ENCODE measurements at regions not wholly inside any gene's neighbourhood (a gene's known extent, or its start where the extent isn't known, plus 50 kb on each side); places are given as distances from the start of the nearest gene placed in this dataset.

DNA sequence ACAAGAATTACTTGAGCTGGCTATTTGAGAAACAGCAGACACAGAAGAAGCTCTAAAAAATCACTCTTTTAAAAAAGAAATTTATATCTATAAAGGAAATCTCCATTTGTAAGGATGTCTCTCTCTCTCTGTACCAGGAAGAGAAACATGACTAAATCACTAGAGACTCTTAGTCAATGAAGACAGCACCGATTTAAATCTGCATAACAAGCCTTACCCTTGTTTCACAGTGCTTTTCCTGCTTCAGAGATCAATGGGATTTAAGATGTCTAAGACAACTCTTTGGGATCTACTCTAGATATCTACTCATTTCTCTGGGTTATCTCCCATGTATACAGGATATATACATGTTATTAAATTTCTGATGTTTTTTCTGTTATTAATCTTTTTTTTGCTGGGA, 359.2 kb upstream of the RND3 start:
- DNase-seq (ENCODE audit: low spot score): no peak
- H3K4me1 ChIP-seq (ENCODE audit: control insufficient read depth in 4 of 4, insufficient read depth in 4 of 4, low read length in 3 of 4): no peaks in the 10 kb centered on the region
- H3K27ac ChIP-seq (ENCODE audit: low read depth in 1 of 2, low read length in 2 of 2): no peak overlapping the region
- H3K36me3 ChIP-seq (ENCODE audit: control insufficient read depth in 4 of 4, insufficient read depth in 3 of 4, low read depth in 1 of 4, low read length in 3 of 4): no peaks in the 10 kb centered on the region
- whole genome bisulfite sequencing: 75% methylated on average over 1 of the region's 1 CpG
- no peak overlapping the region for H3K9ac ChIP-seq (ENCODE audit: low read depth in 1 of 2, low read length in 2 of 2)
- H3K27me3 ChIP-seq (ENCODE audit: control insufficient read depth in 4 of 4, insufficient read depth in 4 of 4, low read length in 3 of 4): no peaks in the 10 kb centered on the region
- H3K9me3 ChIP-seq (ENCODE audit: control insufficient read depth in 4 of 4, low read length in 3 of 4): no peaks in the 10 kb centered on the region
- H3K4me3 ChIP-seq (ENCODE audit: low read depth in 1 of 3, low read length in 3 of 3): no peak overlapping the region
- TF ChIP-seq, protein P1, sequence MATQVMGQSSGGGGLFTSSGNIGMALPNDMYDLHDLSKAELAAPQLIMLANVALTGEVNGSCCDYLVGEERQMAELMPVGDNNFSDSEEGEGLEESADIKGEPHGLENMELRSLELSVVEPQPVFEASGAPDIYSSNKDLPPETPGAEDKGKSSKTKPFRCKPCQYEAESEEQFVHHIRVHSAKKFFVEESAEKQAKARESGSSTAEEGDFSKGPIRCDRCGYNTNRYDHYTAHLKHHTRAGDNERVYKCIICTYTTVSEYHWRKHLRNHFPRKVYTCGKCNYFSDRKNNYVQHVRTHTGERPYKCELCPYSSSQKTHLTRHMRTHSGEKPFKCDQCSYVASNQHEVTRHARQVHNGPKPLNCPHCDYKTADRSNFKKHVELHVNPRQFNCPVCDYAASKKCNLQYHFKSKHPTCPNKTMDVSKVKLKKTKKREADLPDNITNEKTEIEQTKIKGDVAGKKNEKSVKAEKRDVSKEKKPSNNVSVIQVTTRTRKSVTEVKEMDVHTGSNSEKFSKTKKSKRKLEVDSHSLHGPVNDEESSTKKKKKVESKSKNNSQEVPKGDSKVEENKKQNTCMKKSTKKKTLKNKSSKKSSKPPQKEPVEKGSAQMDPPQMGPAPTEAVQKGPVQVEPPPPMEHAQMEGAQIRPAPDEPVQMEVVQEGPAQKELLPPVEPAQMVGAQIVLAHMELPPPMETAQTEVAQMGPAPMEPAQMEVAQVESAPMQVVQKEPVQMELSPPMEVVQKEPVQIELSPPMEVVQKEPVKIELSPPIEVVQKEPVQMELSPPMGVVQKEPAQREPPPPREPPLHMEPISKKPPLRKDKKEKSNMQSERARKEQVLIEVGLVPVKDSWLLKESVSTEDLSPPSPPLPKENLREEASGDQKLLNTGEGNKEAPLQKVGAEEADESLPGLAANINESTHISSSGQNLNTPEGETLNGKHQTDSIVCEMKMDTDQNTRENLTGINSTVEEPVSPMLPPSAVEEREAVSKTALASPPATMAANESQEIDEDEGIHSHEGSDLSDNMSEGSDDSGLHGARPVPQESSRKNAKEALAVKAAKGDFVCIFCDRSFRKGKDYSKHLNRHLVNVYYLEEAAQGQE (IDR thresholded peaks at IDR 0.05): no peak
- TF ChIP-seq RXRA (IDR thresholded peaks at IDR 0.05) (no peak), JUND (IDR thresholded peaks at IDR 0.05) (no peak), GABPA (IDR thresholded peaks at IDR 0.05 in 1 of 2, conservative IDR thresholded peaks at IDR 0.05 in 1 of 2) (no peak), SP1 (IDR thresholded peaks at IDR 0.05) (no peak), RAD21 (IDR thresholded peaks at IDR 0.05) (no peak), EGR1 (IDR thresholded peaks at IDR 0.05; ENCODE audit: low read depth in 2 of 2) (no peak)
- TF ChIP-seq, protein P2, sequence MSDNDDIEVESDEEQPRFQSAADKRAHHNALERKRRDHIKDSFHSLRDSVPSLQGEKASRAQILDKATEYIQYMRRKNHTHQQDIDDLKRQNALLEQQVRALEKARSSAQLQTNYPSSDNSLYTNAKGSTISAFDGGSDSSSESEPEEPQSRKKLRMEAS (IDR thresholded peaks at IDR 0.05): no peak

DNA sequence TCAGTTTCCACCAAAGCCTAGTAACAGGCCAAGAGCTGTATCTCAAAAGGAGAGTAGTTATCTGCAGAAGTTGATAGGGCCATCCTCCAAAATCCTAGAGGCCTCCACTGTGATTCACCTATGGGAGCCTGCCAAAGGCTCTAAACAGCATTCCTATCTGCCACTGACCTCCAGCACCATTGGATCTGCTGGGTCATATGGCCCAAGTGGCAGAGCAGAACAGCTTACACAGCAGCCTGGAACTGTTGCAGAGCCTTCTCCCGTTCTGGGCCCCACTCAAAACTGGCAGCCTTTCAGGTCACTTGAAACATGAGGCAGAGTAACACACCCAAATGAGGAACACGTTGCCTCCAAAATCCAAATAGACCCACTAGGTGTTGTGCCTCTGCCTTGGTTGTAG, 345.2 kb upstream of the RND3 start:
- 84% methylated on average over 2 of the region's 2 CpGs for whole genome bisulfite sequencing
- Histone ChIP-seq H3K36me3 (ENCODE audit: control insufficient read depth in 4 of 4, insufficient read depth in 3 of 4, low read depth in 1 of 4, low read length in 3 of 4) (no peaks in the 10 kb centered on the region), H3K27ac (ENCODE audit: low read depth in 1 of 2, low read length in 2 of 2) (no peak overlapping the region), H3K4me1 (ENCODE audit: control insufficient read depth in 4 of 4, insufficient read depth in 4 of 4, low read length in 3 of 4) (no peaks in the 10 kb centered on the region), H3K9me3 (ENCODE audit: control insufficient read depth in 4 of 4, low read length in 3 of 4) (no peaks in the 10 kb centered on the region), H3K27me3 (ENCODE audit: control insufficient read depth in 4 of 4, insufficient read depth in 4 of 4, low read length in 3 of 4) (no peaks in the 10 kb centered on the region), H3K4me3 (ENCODE audit: low read depth in 1 of 3, low read length in 3 of 3) (no peak overlapping the region), H3K9ac (ENCODE audit: low read depth in 1 of 2, low read length in 2 of 2) (no peak overlapping the region)
- TF ChIP-seq YY1 (IDR thresholded peaks at IDR 0.05): no peak
- no peak for TF ChIP-seq HNF4A (conservative IDR thresholded peaks at IDR 0.05)
- no peak for TF ChIP-seq HNF4G (IDR thresholded peaks at IDR 0.05)
- TF ChIP-seq JUND (IDR thresholded peaks at IDR 0.05): no peak
- TF ChIP-seq, protein P3, sequence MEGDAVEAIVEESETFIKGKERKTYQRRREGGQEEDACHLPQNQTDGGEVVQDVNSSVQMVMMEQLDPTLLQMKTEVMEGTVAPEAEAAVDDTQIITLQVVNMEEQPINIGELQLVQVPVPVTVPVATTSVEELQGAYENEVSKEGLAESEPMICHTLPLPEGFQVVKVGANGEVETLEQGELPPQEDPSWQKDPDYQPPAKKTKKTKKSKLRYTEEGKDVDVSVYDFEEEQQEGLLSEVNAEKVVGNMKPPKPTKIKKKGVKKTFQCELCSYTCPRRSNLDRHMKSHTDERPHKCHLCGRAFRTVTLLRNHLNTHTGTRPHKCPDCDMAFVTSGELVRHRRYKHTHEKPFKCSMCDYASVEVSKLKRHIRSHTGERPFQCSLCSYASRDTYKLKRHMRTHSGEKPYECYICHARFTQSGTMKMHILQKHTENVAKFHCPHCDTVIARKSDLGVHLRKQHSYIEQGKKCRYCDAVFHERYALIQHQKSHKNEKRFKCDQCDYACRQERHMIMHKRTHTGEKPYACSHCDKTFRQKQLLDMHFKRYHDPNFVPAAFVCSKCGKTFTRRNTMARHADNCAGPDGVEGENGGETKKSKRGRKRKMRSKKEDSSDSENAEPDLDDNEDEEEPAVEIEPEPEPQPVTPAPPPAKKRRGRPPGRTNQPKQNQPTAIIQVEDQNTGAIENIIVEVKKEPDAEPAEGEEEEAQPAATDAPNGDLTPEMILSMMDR (IDR thresholded peaks at IDR 0.05; ENCODE audit: low read depth, low read length, missing input control): no peak
- TF ChIP-seq, protein P1 (IDR thresholded peaks at IDR 0.05): no peak
- DNase-seq (ENCODE audit: low spot score): no peak

All from liver (tissue), 8 donors.